Osteoblast (primary cell): ENCODE measurements at regions not wholly inside any gene's neighbourhood (a gene's known extent, or its start where the extent isn't known, plus 50 kb on each side); places are given as distances from the start of the nearest gene placed in this dataset.

Experiments used
- DNase-seq: peaks from one replicate; pipeline ENCODE4 v3.0.0; 2011; ENCODE audit warnings: low spot score, mixed read lengths; ENCODE audit not compliant: insufficient read length; ENCODE audit errors: missing footprints
- H2AFZ ChIP-seq: 2 replicates; pipeline ENCODE4 v1.6.0; 2011; ENCODE audit warnings: mild to moderate bottlenecking, low read length
- H3K27ac ChIP-seq: 2 replicates; pipeline ENCODE4 v1.5.1; 2011; ENCODE audit warnings: mild to moderate bottlenecking, low read depth, low read length, moderate library complexity
- H3K27me3 ChIP-seq: 2 replicates; pipeline ENCODE4 v1.6.0; 2012; ENCODE audit warnings: mild to moderate bottlenecking, control low read depth, inconsistent platforms, low read length, moderate library complexity; ENCODE audit not compliant: insufficient read depth
- H3K36me3 ChIP-seq: 2 replicates; pipeline ENCODE4 v1.5.1; 2011; ENCODE audit warnings: mild to moderate bottlenecking, low read length, control low read depth, moderate library complexity; ENCODE audit not compliant: insufficient read depth
- H3K4me1 ChIP-seq: 2 replicates; pipeline ENCODE4 v1.5.1; 2011; ENCODE audit warnings: mild to moderate bottlenecking, low read length, control low read depth, moderate library complexity; ENCODE audit not compliant: insufficient read depth
- H3K4me2 ChIP-seq: 2 replicates; pipeline ENCODE4 v1.6.0; 2011; ENCODE audit warnings: mild to moderate bottlenecking, low read length; ENCODE audit not compliant: insufficient read depth
- H3K4me3 ChIP-seq: fragments of 200-600 bp; sonication (generic); 3 replicates; pipeline ENCODE4 v1.5.1; 2012; ENCODE audit warnings: mild to moderate bottlenecking, low read length, inconsistent platforms; ENCODE audit not compliant: insufficient read depth
- H3K79me2 ChIP-seq: 2 replicates; pipeline ENCODE4 v1.6.0; 2012; ENCODE audit warnings: mild to moderate bottlenecking, low read length, control low read depth, inconsistent platforms; ENCODE audit not compliant: insufficient read depth
- H3K9me3 ChIP-seq: 2 replicates; pipeline ENCODE4 v1.5.1; 2011; ENCODE audit warnings: low read depth, low read length, control low read depth
- H4K20me1 ChIP-seq: 2 replicates; pipeline ENCODE4 v1.6.0; 2012; ENCODE audit warnings: mild to moderate bottlenecking, low read length, control low read depth; ENCODE audit not compliant: insufficient read depth
- TF ChIP-seq, protein P1 (sequence below): IDR thresholded peaks from 2 replicates; pipeline ENCODE4 v1.5.1; 2011; ENCODE audit warnings: mild to moderate bottlenecking, low read depth, low read length, moderate library complexity; ENCODE audit errors: extremely low read depth

DNA sequence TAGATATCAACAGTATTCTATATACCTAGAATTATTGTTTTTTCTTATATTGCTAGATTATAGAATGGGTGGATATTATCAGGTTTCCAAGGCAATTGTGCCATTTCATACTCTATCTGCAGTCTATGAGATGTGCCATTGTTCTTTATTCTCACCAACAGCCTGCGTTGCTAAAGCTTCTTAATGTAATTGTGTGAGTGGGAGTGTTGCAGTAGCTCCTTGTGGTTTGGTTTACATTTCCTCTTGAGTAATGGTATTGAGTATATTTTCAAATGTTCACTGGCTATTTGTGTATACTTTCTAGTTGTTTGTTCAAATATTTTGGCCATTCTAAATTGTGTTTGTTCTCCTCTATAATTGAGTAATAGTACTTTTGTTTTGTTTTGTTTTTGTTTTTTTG, 199.2 kb downstream of the TFEC start:
- no peaks in the 10 kb centered on the region for H3K4me1 ChIP-seq
- no peaks in the 10 kb centered on the region for H4K20me1 ChIP-seq
- no peak overlapping the region for H3K27ac ChIP-seq
- TF ChIP-seq, protein P1, sequence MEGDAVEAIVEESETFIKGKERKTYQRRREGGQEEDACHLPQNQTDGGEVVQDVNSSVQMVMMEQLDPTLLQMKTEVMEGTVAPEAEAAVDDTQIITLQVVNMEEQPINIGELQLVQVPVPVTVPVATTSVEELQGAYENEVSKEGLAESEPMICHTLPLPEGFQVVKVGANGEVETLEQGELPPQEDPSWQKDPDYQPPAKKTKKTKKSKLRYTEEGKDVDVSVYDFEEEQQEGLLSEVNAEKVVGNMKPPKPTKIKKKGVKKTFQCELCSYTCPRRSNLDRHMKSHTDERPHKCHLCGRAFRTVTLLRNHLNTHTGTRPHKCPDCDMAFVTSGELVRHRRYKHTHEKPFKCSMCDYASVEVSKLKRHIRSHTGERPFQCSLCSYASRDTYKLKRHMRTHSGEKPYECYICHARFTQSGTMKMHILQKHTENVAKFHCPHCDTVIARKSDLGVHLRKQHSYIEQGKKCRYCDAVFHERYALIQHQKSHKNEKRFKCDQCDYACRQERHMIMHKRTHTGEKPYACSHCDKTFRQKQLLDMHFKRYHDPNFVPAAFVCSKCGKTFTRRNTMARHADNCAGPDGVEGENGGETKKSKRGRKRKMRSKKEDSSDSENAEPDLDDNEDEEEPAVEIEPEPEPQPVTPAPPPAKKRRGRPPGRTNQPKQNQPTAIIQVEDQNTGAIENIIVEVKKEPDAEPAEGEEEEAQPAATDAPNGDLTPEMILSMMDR: no peak
- no peaks in the 10 kb centered on the region for H3K27me3 ChIP-seq
- no peaks in the 10 kb centered on the region for H3K79me2 ChIP-seq
- DNase-seq: no peak
- H3K9me3 ChIP-seq: no peaks in the 10 kb centered on the region
- no peak overlapping the region for H3K4me2 ChIP-seq
- H3K36me3 ChIP-seq: no peaks in the 10 kb centered on the region
- no peak overlapping the region for H3K4me3 ChIP-seq
- H2AFZ ChIP-seq: no peak overlapping the region

GRCh38 chr7:115827305-115828045, 203.1 kb downstream of the TFEC start:
- no peak overlapping the region for H2AFZ ChIP-seq
- no peak for DNase-seq
- TF ChIP-seq, protein P1: no peak

GRCh38 chr7:115825456-115826115, 205.0 kb downstream of the TFEC start:
- Histone ChIP-seq H3K9me3 (no peaks in the 10 kb centered on the region), H3K36me3 (no peaks in the 10 kb centered on the region), H3K4me2 (no peak overlapping the region), H3K27ac (no peak overlapping the region), H2AFZ (no peak overlapping the region), H3K79me2 (no peaks in the 10 kb centered on the region), H3K27me3 (no peaks in the 10 kb centered on the region), H4K20me1 (no peaks in the 10 kb centered on the region), H3K4me3 (no peak overlapping the region), H3K4me1 (no peaks in the 10 kb centered on the region)
- DNase-seq: no peak
- TF ChIP-seq, protein P1: no peak

More at GRCh38 chr7:115827305-115828045, 203.1 kb downstream of the TFEC start:
- no peaks in the 10 kb centered on the region for H3K36me3 ChIP-seq
- H3K27me3 ChIP-seq: no peaks in the 10 kb centered on the region
- no peaks in the 10 kb centered on the region for H4K20me1 ChIP-seq
- no peak overlapping the region for H3K4me3 ChIP-seq
- H3K4me2 ChIP-seq: no peak overlapping the region
- no peak overlapping the region for H3K27ac ChIP-seq
- H3K4me1 ChIP-seq: no peaks in the 10 kb centered on the region
- H3K9me3 ChIP-seq: no peaks in the 10 kb centered on the region
- H3K79me2 ChIP-seq: no peaks in the 10 kb centered on the region

DNA sequence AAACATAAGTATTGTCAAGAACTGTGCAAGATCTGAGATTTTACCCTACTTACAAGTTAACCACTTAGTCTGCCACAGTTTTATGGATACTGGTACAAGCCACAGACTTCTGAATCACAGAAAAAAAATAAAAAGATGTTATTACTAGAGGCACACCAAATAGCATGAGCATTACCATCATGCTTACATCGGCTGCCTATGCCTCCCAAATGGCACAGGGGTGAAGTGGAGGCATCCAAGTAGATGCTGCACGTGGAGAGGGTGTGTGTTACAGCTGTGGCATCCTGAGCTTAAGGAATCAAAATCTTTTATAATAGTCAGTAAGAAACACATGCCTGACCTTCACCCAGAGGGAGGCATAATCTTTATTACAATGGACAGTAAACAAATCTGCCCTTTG, 207.8 kb downstream of the TFEC start:
- H3K36me3 ChIP-seq: no peaks in the 10 kb centered on the region
- H3K79me2 ChIP-seq: no peaks in the 10 kb centered on the region
- TF ChIP-seq, protein P1: no peak
- H3K4me1 ChIP-seq: no peaks in the 10 kb centered on the region
- no peak overlapping the region for H3K4me3 ChIP-seq
- H3K9me3 ChIP-seq: no peaks in the 10 kb centered on the region
- no peaks in the 10 kb centered on the region for H3K27me3 ChIP-seq
- no peak overlapping the region for H3K4me2 ChIP-seq
- no peak overlapping the region for H2AFZ ChIP-seq
- no peaks in the 10 kb centered on the region for H4K20me1 ChIP-seq
- no peak overlapping the region for H3K27ac ChIP-seq
- no peak for DNase-seq
